Right lobe of liver (tissue), 4 donors: ENCODE measurements at regions not wholly inside any gene's neighbourhood (a gene's known extent, or its start where the extent isn't known, plus 50 kb on each side); places are given as distances from the start of the nearest gene placed in this dataset.

Source experiments
- CTCF ChIP-seq, 4 donors: fragments of 200-600 bp in 3 of 4; fragments of 450-650 bp in 1 of 4; IDR thresholded peaks; one replicate each; pipeline versions ENCODE4 v1.5.1 to v1.8.0; 2016 to 2022; ENCODE audit warnings: antibody characterized with exemption in 4 of 4, mild to moderate bottlenecking in 2 of 4
- POLR2A ChIP-seq: fragments of 450-650 bp; IDR thresholded peaks from one replicate; pipeline ENCODE4 v1.6.1; 2017; ENCODE audit warnings: antibody characterized with exemption, mild to moderate bottlenecking
- donor health status: DM: no; HTN: no; CAD: no.
- donor health status: DM: no; HTN: no; CAD: no.
- donor health status: DM: no; HTN: yes; CAD: no.

- TF ChIP-seq CTCF (IDR thresholded peaks at IDR 0.05): no peak
- no peak for TF ChIP-seq POLR2A
Measured at GRCh38 chr15:36282821-36283220, 296.6 kb upstream of the CDIN1 start.
